IMR-90 (cell line): ENCODE measurements at regions not wholly inside any gene's neighbourhood (a gene's known extent, or its start where the extent isn't known, plus 50 kb on each side); places are given as distances from the start of the nearest gene placed in this dataset.

Source experiments
- ATAC-seq: fragments of 200-7000 bp; cut with Tn5 transposase; 2 replicates; pipeline ENCODE4 v1.9.1; 2020; ENCODE audit warnings: low read depth, mild to moderate bottlenecking, moderate library complexity
- BruUV-seq: library from RNA; stranded (reverse); fragments of 400-500 nt; replicated peaks from 2 replicates; lab custom pipeline; 2021; lab: Mats Ljungman, UMichigan
- CTCF ChIA-PET: fragments of 300-600 bp; formaldehyde crosslinking; extraction: SDS; loops from one replicate; lab custom pipeline; 2021; ENCODE audit warnings: antibody characterized with exemption; lab: Yijun Ruan, JAX
- POLR2A ChIA-PET: fragments of 300-600 bp; sonication (Branson Sonifier 250); formaldehyde crosslinking; loops from one replicate; lab custom pipeline; 2022; ENCODE audit warnings: antibody characterized with exemption; ENCODE audit not compliant: unreplicated experiment; lab: Charles Lee
- DNase-seq: peaks from one replicate; pipeline ENCODE4 v3.0.0; 2013
- H2AFZ ChIP-seq: replicated peaks from 2 replicates; pipeline ENCODE3; 2013; ENCODE audit warnings: low read length, mild to moderate bottlenecking; ENCODE audit not compliant: poor library complexity
- H2AK5ac ChIP-seq: 2 replicates; pipeline ENCODE4 v1.6.1; 2013; ENCODE audit warnings: low read depth, low read length, inconsistent platforms
- H2AK9ac ChIP-seq: replicated peaks from 2 replicates; pipeline ENCODE3; 2013; ENCODE audit warnings: mild to moderate bottlenecking, low read depth, low read length, moderate library complexity; ENCODE audit not compliant: poor library complexity
- H2BK120ac ChIP-seq: 2 replicates; pipeline ENCODE4 v1.6.1; 2013; ENCODE audit warnings: low read depth, low read length, inconsistent platforms
- H2BK15ac ChIP-seq: 3 replicates; pipeline ENCODE4 v1.6.1; 2013; ENCODE audit warnings: low read depth, low read length, inconsistent platforms
- H2BK20ac ChIP-seq: 2 replicates; pipeline ENCODE4 v1.6.1; 2013; ENCODE audit warnings: low read depth, mild to moderate bottlenecking, inconsistent platforms, low read length, moderate library complexity
- H2BK5ac ChIP-seq: 2 replicates; pipeline ENCODE4 v1.6.1; 2013; ENCODE audit warnings: mild to moderate bottlenecking, low read depth, low read length, inconsistent platforms; ENCODE audit not compliant: poor library complexity, severe bottlenecking
- H3K14ac ChIP-seq: replicated peaks from 2 replicates; pipeline ENCODE4 v1.6.1; 2013; ENCODE audit warnings: low read depth, low read length, inconsistent platforms
- H3K18ac ChIP-seq: 2 replicates; pipeline ENCODE4 v1.6.1; 2013; ENCODE audit warnings: low read depth, low read length, control low read depth
- H3K23ac ChIP-seq: 2 replicates; pipeline ENCODE4 v1.6.1; 2013; ENCODE audit warnings: low read depth, low read length, inconsistent platforms
- H3K27ac ChIP-seq: 2 replicates; pipeline ENCODE4 v1.5.1; 2013; ENCODE audit warnings: mild to moderate bottlenecking, control low read depth, low read length; ENCODE audit not compliant: insufficient read depth
- H3K27me3 ChIP-seq: 2 replicates; pipeline ENCODE4 v1.6.1; 2013; ENCODE audit warnings: low read length; ENCODE audit not compliant: control insufficient read depth, insufficient read depth
- H3K36me3 ChIP-seq: 2 replicates; pipeline ENCODE4 v1.6.1; 2013; ENCODE audit warnings: low read length, mixed read lengths; ENCODE audit not compliant: control insufficient read depth, insufficient read depth
- H3K4ac ChIP-seq: 2 replicates; pipeline ENCODE4 v1.6.1; 2013; ENCODE audit warnings: low read depth, low read length, inconsistent platforms
- H3K4me1 ChIP-seq: 2 replicates; pipeline ENCODE4 v1.6.1; 2013; ENCODE audit warnings: low read length, mixed read lengths; ENCODE audit not compliant: control insufficient read depth, insufficient read depth
- H3K4me2 ChIP-seq: 2 replicates; pipeline ENCODE4 v1.6.1; 2013; ENCODE audit warnings: low read depth, mild to moderate bottlenecking, control low read depth, low read length, moderate library complexity
- H3K4me3 ChIP-seq: 2 replicates; pipeline ENCODE4 v1.5.1; 2013; ENCODE audit warnings: low read depth, mild to moderate bottlenecking, control low read depth, low read length, moderate library complexity; ENCODE audit not compliant: insufficient read depth
- H3K56ac ChIP-seq: 2 replicates; pipeline ENCODE4 v1.6.1; 2013; ENCODE audit warnings: low read length, inconsistent platforms; ENCODE audit not compliant: insufficient read depth; ENCODE audit errors: extremely low read depth
- H3K79me1 ChIP-seq, 2 experiments: 2 replicates each; pipeline ENCODE4 v1.6.1; 2013; ENCODE audit warnings: low read length in 2 of 2, inconsistent platforms in 1 of 2, low read depth in 1 of 2
- H3K9ac ChIP-seq: 2 replicates; pipeline ENCODE4 v1.6.1; 2013; ENCODE audit warnings: low read depth, low read length, control low read depth
- H3K9me1 ChIP-seq: 2 replicates; pipeline ENCODE4 v1.6.1; 2013; ENCODE audit warnings: low read length, inconsistent platforms; ENCODE audit not compliant: insufficient read depth
- H3K9me3 ChIP-seq: 2 replicates; pipeline ENCODE4 v1.6.1; 2013; ENCODE audit warnings: low read length; ENCODE audit not compliant: control insufficient read depth, insufficient read depth
- H4K20me1 ChIP-seq: 2 replicates; pipeline ENCODE4 v1.6.1; 2013; ENCODE audit warnings: low read length, inconsistent platforms; ENCODE audit not compliant: insufficient read depth
- H4K5ac ChIP-seq: 2 replicates; pipeline ENCODE4 v1.6.1; 2013; ENCODE audit warnings: mild to moderate bottlenecking, low read depth, low read length, control low read depth
- H4K8ac ChIP-seq, 2 experiments: 2 replicates each; pipeline ENCODE4 v1.6.1; 2013; ENCODE audit warnings: low read depth in 2 of 2, low read length in 2 of 2, control low read depth in 1 of 2, inconsistent platforms in 1 of 2
- H4K91ac ChIP-seq: 2 replicates; pipeline ENCODE4 v1.6.1; 2013; ENCODE audit warnings: low read depth, low read length, inconsistent platforms; ENCODE audit not compliant: insufficient read depth
- FOS ChIP-seq: fragments of 150-350 bp; IDR thresholded peaks from 2 replicates; pipeline ENCODE4 v1.6.1; 2016; ENCODE audit warnings: low read depth, low read length
- WGBS, 2 experiments: methylation state at CpG; one replicate each; pipeline versions ENCODE4 v1.1.5 to v1.1.7; 2013; ENCODE audit warnings: missing lambda C conversion rate in 2 of 2; ENCODE audit not compliant: insufficient read length in 1 of 2; ENCODE audit errors: extremely low coverage in 2 of 2; 5-methylcytosine and 5-hydroxymethylcytosine counted together
- dilution Hi-C: fragments of 300-500 bp; cut with HindIII; formaldehyde crosslinking; loops from one replicate; pipeline ENCODE4 v1.14.3; 2018; ENCODE audit warnings: low sequenced_read_pairs; ENCODE audit not compliant: unreplicated experiment
- in situ Hi-C: fragments of 300-500 bp; cut with MboI; formaldehyde crosslinking; loops from 3 replicates; pipeline ENCODE4 v1.14.3; 2019; ENCODE audit warnings: low sequenced_read_pairs, inconsistent platforms, mixed read lengths
- intact Hi-C: fragments of 100-400 bp; cut with micrococcal nuclease; formaldehyde crosslinking; loops from 2 replicates; pipeline ENCODE4 v1.10.0; 2022

GRCh38 chr1:73676186-73676585, 521.8 kb downstream of the LRRIQ3 start:
- Histone ChIP-seq H2BK20ac (no peak overlapping the region), H3K18ac (no peak overlapping the region), H4K20me1 (no peaks in the 10 kb centered on the region), H3K9ac (no peak overlapping the region), H2AK9ac (no peak overlapping the region), H2AK5ac (no peak overlapping the region), H4K8ac (no peak overlapping the region), H3K27me3 (no peaks in the 10 kb centered on the region), H3K9me3 (no peaks in the 10 kb centered on the region), H3K4me3 (no peak overlapping the region), H4K5ac (no peak overlapping the region), H3K56ac (no peak overlapping the region), H3K4ac (no peak overlapping the region), H2BK15ac (no peak overlapping the region), H3K14ac (no peak overlapping the region), H3K79me1 (no peaks in the 10 kb centered on the region), H3K9me1 (no peaks in the 10 kb centered on the region), H3K23ac (no peak overlapping the region), H2BK120ac (no peak overlapping the region), H3K36me3 (no peaks in the 10 kb centered on the region), H3K27ac (no peak overlapping the region), H3K4me1 (no peaks in the 10 kb centered on the region), H2BK5ac (no peak overlapping the region), H2AFZ (no peak overlapping the region), H3K4me2 (no peak overlapping the region), H4K91ac (no peak overlapping the region)
- ATAC-seq (no peak), DNase-seq (no peak)
- BruUV-seq, result no TSS peak
- ChIA-PET POLR2A (no interaction called here), CTCF (no interaction called here)
- no CpG with 5 or more reads among the region's 3 CpGs for WGBS, 2 experiments
- dilution Hi-C loops, result no loop called here
- in situ Hi-C loops, result no loop called here
- no peak for TF ChIP-seq FOS
- intact Hi-C loops, result no loop called here
